Thyroid gland (tissue), 4 donors: ENCODE measurements at regions not wholly inside any gene's neighbourhood (a gene's known extent, or its start where the extent isn't known, plus 50 kb on each side); places are given as distances from the start of the nearest gene placed in this dataset.

ENCODE experiments used
- CTCF ChIP-seq, 6 experiments: fragments of 200-600 bp in 3 of 6; fragments of 450-650 bp in 3 of 6; sonication (generic) in 3 of 6; IDR thresholded peaks; one replicate each; pipeline ENCODE4 v1.5.1; 2016 to 2019; ENCODE audit warnings: antibody characterized with exemption in 6 of 6, mild to moderate bottlenecking in 2 of 6, inconsistent platforms in 1 of 6, moderate library complexity in 1 of 6
- POLR2A ChIP-seq, 2 donors: fragments of 450-650 bp; IDR thresholded peaks; one replicate each; pipeline ENCODE4 v1.6.1; 2017; ENCODE audit warnings: antibody characterized with exemption in 2 of 2, mild to moderate bottlenecking in 2 of 2, moderate library complexity in 1 of 2

- TF ChIP-seq CTCF (IDR thresholded peaks at IDR 0.05) (no peak), POLR2A (IDR thresholded peaks at IDR 0.05) (no peak)
Measured at GRCh38 chr2:242054406-242054805, 184.9 kb downstream of the RTP5 start.
